Activated naive CD4-positive, alpha-beta T cell treated with anti-CD3 and anti-CD28 coated beads, Interleukin-2, amount 50 U/mL, for 24 hours (primary cell): ENCODE measurements at regions not wholly inside any gene's neighbourhood (a gene's known extent, or its start where the extent isn't known, plus 50 kb on each side); places are given as distances from the start of the nearest gene placed in this dataset.

Source experiments
- H3K27ac Mint-ChIP-seq: one replicate; pipeline ENCODE4 v1.8.0; 2021; ENCODE audit warnings: mild to moderate bottlenecking, mixed read lengths
- H3K27me3 Mint-ChIP-seq: one replicate; pipeline ENCODE4 v1.8.0; 2021; ENCODE audit warnings: mixed read lengths
- H3K36me3 Mint-ChIP-seq: one replicate; pipeline ENCODE4 v1.8.0; 2021; ENCODE audit warnings: mixed read lengths
- H3K4me1 Mint-ChIP-seq: one replicate; pipeline ENCODE4 v1.8.0; 2021; ENCODE audit warnings: mixed read lengths
- H3K4me3 Mint-ChIP-seq: one replicate; pipeline ENCODE4 v1.8.0; 2021; ENCODE audit warnings: mild to moderate bottlenecking, mixed read lengths
- H3K9me3 Mint-ChIP-seq: one replicate; pipeline ENCODE4 v1.8.0; 2021; ENCODE audit warnings: mixed read lengths

DNA sequence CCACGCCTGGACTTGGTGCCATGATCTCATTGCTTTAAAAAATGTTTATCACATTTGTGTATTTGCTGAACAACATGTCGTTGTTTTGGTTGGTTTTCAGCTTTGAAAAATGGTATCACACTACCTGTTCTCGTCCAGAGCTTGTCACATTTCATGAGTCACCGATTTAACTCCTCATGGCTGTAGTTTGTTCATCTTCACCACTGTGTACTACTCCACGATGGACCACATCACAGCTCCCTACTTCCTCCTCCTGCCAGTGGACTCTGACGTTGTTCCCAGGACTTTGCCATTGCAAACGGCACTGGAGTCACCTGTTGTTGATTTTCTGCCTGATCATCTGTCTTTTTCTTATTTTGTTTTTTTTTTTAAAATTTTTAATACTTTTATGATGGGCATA, 157.7 kb downstream of the ERMARD start:
- H3K27ac Mint-ChIP-seq: no peak overlapping the region
- H3K36me3 Mint-ChIP-seq: no peaks in the 10 kb centered on the region
- H3K9me3 Mint-ChIP-seq: no peaks in the 10 kb centered on the region
- no peaks in the 10 kb centered on the region for H3K27me3 Mint-ChIP-seq
- peaks cover 5% of the 10 kb centered on the region for H3K4me1 Mint-ChIP-seq
- no peak overlapping the region for H3K4me3 Mint-ChIP-seq

GRCh38 chr6:169908403-169908933, 157.0 kb downstream of the ERMARD start:
- Mint-ChIP-seq H3K9me3 (no peaks in the 10 kb centered on the region), H3K36me3 (no peaks in the 10 kb centered on the region), H3K27me3 (no peaks in the 10 kb centered on the region), H3K4me1 (peaks cover 5% of the 10 kb centered on the region), H3K27ac (no peak overlapping the region), H3K4me3 (no peak overlapping the region)

DNA sequence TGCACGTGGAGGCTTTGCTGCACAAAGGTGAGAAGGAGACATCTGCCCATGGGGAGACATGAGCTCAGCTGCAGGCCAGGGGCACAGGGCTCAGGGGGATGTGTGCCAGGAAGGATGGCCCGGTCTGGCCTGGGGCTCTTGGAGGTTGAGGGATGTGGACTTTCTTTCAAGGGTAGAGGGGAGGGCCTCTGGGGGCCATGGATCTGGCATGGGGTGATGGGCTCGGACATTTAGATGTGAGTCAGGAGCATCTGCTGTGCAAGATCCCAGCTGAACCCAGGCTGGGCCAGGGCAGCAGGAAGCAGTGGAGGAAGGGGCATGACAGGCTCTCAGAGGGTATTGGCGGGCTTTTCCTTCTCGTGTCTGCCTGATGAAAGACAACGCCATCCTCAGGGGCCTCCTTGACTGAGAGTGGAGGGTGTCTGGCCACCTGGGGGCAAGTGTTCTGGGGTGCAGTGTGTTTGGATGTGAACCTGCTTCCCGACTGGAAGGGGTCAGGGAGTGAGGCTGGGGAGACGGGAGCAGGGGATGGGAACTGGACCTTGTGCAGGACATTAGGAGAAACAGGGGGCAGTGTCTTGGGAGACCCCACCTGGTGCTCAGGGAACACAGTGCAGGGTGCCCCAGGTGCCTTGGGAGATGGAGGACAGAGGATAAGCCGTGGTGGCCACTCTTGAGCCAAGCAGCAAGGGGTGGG, 156.1 kb downstream of the ERMARD start:
- H3K4me3 Mint-ChIP-seq: no peak overlapping the region
- H3K27ac Mint-ChIP-seq: no peak overlapping the region
- no peaks in the 10 kb centered on the region for H3K27me3 Mint-ChIP-seq
- H3K4me1 Mint-ChIP-seq: no peaks in the 10 kb centered on the region
- H3K9me3 Mint-ChIP-seq: no peaks in the 10 kb centered on the region
- no peaks in the 10 kb centered on the region for H3K36me3 Mint-ChIP-seq

DNA sequence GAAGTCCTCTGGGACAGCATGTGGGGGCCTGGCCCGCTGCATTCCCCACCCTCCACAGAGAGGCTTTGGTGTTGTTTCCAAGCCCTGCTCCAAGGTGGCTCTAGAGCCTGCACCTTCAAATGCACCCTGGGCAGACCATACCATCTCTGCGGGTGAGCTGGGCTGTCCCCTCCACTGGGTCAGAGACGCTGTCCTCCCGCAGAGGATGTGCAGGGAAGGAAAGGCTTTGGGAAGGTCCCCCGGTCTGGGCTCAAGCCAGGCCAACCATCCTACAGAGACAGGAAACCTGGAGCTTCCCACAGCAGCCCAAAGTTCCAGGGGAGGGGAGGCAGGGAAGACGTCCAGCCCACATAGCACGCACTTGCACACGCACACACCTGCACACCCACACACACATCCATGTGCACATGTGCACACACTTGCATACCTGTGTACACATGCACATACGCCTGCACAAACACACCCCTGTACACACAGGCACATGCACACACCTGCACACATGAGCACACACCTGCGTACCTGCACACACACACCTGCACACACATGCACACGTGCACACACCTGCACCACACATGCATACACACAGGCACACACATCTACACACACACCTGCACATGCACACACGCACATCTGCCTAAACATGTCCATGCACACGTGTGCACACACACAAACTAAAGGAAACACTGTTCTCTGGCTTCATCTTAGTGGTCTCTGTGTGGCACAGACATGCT, 155.4 kb downstream of the ERMARD start:
- H3K27me3 Mint-ChIP-seq: no peaks in the 10 kb centered on the region
- no peak overlapping the region for H3K4me3 Mint-ChIP-seq
- H3K4me1 Mint-ChIP-seq: no peaks in the 10 kb centered on the region
- no peak overlapping the region for H3K27ac Mint-ChIP-seq
- no peaks in the 10 kb centered on the region for H3K36me3 Mint-ChIP-seq
- no peaks in the 10 kb centered on the region for H3K9me3 Mint-ChIP-seq

DNA sequence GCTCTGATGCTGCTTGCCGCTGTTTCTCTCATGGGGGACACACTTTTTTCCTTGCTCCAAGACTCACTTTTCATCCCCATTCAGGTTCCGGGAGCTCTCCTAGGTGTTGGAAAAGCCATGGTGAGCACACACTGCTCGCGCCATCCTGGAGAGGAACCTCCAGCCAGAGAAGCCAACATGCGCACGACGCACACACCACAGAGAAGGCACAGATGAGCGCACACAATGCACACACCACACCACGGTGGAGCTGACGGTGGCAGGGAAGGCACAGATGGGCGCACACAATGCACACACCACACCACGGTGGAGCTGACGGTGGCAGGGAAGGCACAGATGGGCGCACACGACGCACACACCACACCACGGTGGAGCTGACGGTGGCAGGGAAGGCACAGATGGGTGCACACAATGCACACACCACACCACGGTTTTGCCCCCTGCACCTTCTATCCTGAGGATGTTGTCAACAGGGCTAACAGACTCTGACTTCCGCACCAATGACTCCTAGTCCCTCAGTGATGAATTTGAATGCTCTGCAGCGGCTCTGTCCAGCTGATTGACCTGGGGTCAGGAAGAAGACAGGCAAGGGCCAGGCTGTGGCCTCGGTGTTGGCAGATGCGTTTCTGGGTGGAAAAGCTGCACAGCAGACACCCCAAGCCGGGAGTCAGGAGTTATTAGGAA, 154.7 kb downstream of the ERMARD start:
- Mint-ChIP-seq H3K4me3 (no peak overlapping the region), H3K9me3 (no peaks in the 10 kb centered on the region), H3K27ac (no peak overlapping the region), H3K27me3 (no peaks in the 10 kb centered on the region), H3K4me1 (no peaks in the 10 kb centered on the region), H3K36me3 (no peaks in the 10 kb centered on the region)

DNA sequence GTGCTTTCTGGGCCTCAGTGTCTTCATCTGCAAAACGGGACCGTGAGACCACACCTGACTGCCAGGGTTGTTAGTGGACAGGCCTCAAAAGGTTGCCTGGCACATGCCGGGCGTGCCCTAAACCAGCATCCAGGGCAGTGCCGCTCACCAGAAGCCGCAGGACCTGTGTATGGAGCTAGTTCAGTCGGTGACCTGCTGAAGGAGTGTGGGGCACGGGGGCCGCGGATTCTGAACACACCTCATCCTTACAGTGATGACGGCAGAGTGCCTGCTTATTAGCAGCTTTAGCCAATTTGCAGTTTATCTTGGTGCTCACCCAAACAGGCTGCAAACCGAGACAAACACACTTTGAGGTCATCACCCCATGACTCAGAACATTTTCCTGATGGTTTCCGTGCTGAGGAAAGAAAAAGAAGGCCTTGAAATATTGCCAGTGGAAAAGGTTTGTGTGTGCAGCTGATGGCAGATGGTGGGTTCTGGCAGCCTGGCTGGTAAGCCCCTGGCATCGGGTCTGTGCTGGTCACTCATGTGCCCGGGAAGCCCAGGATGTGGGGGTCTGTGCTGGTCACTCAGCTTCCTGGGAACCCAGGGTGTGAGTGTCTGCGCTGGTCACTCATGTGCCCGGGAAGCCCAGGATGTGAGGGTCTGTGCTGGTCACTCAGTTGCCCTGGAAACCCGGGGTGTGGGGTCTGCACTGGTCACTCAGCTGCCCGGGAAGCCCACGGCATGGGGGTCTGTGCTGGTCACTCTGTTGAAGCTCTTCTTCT, 153.8 kb downstream of the ERMARD start:
- Mint-ChIP-seq H3K27ac (no peak overlapping the region), H3K4me1 (no peaks in the 10 kb centered on the region), H3K36me3 (no peaks in the 10 kb centered on the region), H3K27me3 (no peaks in the 10 kb centered on the region), H3K9me3 (no peaks in the 10 kb centered on the region), H3K4me3 (no peak overlapping the region)

DNA sequence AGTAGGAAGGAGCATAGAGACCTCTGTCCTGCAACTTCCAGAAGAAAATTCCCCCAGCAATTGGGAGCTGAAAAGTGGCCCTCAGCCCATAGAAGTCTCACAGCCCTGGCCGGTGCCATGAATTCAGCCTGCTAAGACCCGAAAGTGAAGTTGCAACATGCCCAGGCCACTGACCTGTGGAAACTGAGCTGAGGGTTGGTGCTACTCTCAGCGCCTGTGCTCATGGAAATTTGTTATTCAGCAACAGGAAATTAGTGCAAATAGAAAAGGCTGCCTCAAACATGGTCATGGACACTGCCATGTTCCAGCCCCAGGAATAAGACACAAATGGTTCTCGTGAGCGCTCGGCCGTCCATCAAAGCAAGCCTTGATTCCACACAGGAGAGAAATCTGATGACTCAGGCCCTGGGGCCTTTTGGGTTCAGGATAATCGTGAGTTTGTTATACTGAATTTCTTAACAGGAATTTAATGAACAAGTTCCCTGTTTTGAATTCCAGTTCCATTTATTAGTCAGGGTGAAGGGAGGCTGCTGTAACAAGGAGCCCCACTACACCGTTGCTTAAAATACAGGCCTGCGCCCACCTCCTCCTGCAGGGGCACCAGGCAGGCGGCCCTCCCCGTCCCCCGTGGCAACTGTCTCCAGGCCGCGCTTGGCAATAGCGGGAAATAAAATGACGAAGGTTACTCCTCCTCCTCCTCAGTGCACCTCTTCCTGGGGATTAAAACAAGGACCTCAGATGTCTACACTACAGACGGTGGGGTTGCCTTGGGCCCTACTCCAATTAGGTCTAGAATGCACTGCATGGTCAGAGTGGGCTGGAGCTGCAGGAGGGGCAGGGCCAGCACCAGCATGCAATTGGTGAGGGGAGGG, 152.9 kb downstream of the ERMARD start:
- H3K27me3 Mint-ChIP-seq: peaks cover 3% of the 10 kb centered on the region
- no peak overlapping the region for H3K4me3 Mint-ChIP-seq
- H3K36me3 Mint-ChIP-seq: no peaks in the 10 kb centered on the region
- no peak overlapping the region for H3K27ac Mint-ChIP-seq
- H3K9me3 Mint-ChIP-seq: no peaks in the 10 kb centered on the region
- H3K4me1 Mint-ChIP-seq: no peaks in the 10 kb centered on the region

DNA sequence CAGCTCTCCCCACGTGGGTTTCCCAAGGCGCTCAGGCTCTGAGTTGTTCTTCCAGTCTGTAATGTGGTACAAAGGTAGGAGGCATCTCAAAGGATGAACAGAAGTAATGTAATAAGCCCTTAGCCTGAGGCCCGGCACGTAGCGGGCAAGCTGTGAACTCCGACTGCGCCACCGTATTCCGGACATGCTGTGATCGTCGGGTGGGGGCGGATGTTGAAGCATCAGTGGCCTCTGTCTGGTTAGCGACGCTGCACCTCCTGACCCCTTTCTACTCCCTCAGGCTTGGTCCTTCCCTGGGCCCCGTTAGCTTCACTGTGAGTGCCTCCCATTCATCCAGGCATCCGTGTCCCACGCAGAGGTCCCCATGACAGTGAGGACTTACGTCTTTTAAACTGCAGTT, 151.7 kb downstream of the ERMARD start:
- Mint-ChIP-seq H3K9me3 (no peaks in the 10 kb centered on the region), H3K4me1 (no peaks in the 10 kb centered on the region), H3K27me3 (peaks cover 4% of the 10 kb centered on the region), H3K36me3 (no peaks in the 10 kb centered on the region), H3K4me3 (no peak overlapping the region), H3K27ac (no peak overlapping the region)

GRCh38 chr6:169902604-169903003, 151.2 kb downstream of the ERMARD start:
- H3K36me3 Mint-ChIP-seq: no peaks in the 10 kb centered on the region
- H3K27ac Mint-ChIP-seq: no peak overlapping the region
- H3K27me3 Mint-ChIP-seq: peaks cover 4% of the 10 kb centered on the region
- H3K4me3 Mint-ChIP-seq: no peak overlapping the region
- no peaks in the 10 kb centered on the region for H3K4me1 Mint-ChIP-seq
- H3K9me3 Mint-ChIP-seq: no peaks in the 10 kb centered on the region

- Mint-ChIP-seq H3K27ac (no peak overlapping the region), H3K27me3 (peaks cover 4% of the 10 kb centered on the region), H3K4me3 (no peak overlapping the region), H3K36me3 (no peaks in the 10 kb centered on the region), H3K9me3 (no peaks in the 10 kb centered on the region), H3K4me1 (no peaks in the 10 kb centered on the region)
Observed at GRCh38 chr6:169902070-169902469, 150.6 kb downstream of the ERMARD start.

- Mint-ChIP-seq H3K4me3 (no peak overlapping the region), H3K36me3 (no peaks in the 10 kb centered on the region)
Observed at GRCh38 chr6:169899481-169900145, 148.2 kb downstream of the ERMARD start.

DNA sequence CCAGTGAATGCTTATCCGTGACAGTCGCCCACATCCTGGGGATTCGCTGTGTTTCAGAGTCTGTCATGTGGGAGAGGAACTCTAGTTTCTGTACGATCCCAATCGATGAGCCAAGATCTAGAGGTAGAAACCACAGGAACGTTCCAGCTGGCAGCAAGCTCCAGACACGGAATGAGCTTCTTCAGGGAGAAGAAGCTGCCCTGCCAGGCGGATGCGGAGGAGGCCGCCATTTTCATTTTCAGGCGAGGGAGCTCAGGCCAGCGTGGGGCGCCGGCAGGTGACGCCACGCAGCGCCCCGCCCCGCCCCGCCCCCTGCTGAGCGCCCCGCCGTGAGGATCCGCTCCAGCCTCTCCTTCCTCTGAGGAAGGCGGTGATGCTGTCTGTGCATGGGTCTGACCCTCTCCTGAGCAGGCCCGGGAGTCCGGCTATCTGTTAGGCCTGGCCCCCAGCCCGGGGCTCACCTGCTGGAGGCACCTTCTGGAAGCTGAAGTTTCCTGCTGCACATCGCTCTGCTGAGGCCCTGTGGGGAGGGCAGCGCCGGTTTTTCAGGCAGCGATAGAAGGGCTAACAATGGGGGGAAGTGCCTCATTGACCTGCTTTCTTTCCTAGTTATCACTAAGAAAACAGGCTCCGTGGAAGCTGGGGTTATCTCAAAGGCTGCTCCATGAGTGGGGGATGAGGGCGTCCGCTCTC, 147.5 kb downstream of the ERMARD start:
- H3K27ac Mint-ChIP-seq: no peak overlapping the region
- no peak overlapping the region for H3K4me3 Mint-ChIP-seq
- H3K4me1 Mint-ChIP-seq: no peaks in the 10 kb centered on the region
- peaks cover 4% of the 10 kb centered on the region for H3K27me3 Mint-ChIP-seq
- no peaks in the 10 kb centered on the region for H3K36me3 Mint-ChIP-seq
- no peaks in the 10 kb centered on the region for H3K9me3 Mint-ChIP-seq

More at GRCh38 chr6:169899481-169900145, 148.2 kb downstream of the ERMARD start:
- Mint-ChIP-seq H3K4me1 (no peaks in the 10 kb centered on the region), H3K27me3 (peaks cover 4% of the 10 kb centered on the region), H3K27ac (no peak overlapping the region), H3K9me3 (no peaks in the 10 kb centered on the region)

DNA sequence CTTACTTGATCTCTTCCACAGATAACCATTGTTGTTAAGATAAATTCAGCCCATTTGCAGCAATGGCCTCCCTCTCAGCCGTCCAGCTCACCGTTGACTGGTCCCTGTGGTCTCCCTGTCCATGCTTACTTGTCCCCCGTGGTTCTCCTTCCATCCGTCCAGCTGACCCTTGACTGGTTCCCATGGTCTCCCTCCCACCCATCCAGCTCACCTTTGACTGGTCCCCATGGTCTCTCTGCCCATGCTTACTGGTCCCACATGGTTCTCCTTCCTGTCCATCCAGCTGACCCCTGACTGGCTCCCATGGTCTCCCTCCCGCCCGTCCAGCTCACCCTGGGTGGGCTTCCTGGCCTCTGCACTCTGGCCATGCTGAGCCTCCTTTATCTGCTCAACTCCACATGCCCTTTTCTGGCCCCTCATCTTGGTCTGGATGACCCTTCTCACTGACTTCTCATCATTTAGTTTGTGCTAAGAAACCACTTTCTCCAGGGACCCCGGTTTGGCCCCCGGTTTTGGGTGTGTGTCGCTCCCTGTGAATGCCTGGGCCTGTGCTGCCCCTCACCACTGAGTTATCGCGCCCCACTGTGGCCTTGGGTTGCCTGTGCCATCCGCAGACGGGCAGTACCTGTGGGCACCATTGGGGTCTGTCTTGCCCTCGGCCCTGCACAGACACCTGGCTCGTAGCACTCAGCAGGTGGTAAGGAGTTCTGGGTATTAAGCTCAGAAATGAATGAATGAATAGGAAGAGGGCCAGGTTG, 146.4 kb downstream of the ERMARD start:
- H3K27ac Mint-ChIP-seq: peak overlapping the region; percentile 47
- H3K9me3 Mint-ChIP-seq: no peaks in the 10 kb centered on the region
- no peaks in the 10 kb centered on the region for H3K4me1 Mint-ChIP-seq
- H3K27me3 Mint-ChIP-seq: peaks cover 4% of the 10 kb centered on the region
- H3K4me3 Mint-ChIP-seq: no peak overlapping the region
- no peaks in the 10 kb centered on the region for H3K36me3 Mint-ChIP-seq
